D341Med (cell line): ENCODE measurements at regions not wholly inside any gene's neighbourhood (a gene's known extent, or its start where the extent isn't known, plus 50 kb on each side); places are given as distances from the start of the nearest gene placed in this dataset.
"Not testable (repeated sequence)": the region's sequence is repeated elsewhere in the genome, so short reads cannot be mapped to it uniquely, and the experiment has no call there.

Source experiments
- DNase-seq: peaks from one replicate; pipeline ENCODE4 v3.0.0; 2012; ENCODE audit warnings: low spot score

DNA sequence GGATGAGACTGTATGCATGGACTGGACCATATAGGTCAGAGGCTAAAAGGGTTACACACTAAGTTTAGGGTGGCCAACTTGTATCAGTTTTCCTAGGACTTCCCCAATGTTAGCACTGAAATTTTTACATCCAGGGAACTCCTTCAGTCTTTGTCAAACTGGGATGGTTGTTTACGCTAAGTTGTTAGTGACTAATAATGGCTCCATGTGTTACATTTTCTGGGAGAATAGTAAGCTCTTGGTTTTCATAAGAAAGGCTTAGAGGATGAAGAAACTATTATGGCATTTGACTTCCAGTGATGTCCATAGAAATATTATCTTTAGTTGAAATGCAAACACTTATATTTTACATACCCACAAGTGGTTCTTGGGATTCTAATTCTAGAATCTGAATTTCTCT, 57.9 kb upstream of the ST3GAL6 start:
- no peak for DNase-seq

DNA sequence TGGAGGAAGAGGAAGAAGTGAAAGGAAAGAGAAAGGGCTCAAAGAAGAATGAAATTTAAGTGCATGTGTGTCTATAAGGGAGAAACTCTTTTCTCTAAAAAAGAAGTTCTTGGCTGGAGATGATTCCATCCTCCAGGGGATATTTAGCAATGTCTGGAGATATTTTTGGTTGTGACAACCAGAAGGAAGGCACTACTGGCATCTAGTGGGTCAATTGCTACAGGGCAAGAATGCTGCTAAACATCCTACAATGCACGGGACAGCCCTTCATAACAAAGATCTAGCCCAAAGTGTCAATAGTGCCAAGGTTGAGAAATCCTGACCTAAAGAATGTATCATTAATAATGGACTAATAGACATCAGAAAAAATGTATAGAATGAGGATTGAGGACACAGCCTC, 57.4 kb upstream of the ST3GAL6 start:
- no peak for DNase-seq

- DNase-seq = not testable (repeated sequence)
Observed at GRCh38 chr3:98708681-98709080, 54.5 kb upstream of the ST3GAL6 start.

DNA sequence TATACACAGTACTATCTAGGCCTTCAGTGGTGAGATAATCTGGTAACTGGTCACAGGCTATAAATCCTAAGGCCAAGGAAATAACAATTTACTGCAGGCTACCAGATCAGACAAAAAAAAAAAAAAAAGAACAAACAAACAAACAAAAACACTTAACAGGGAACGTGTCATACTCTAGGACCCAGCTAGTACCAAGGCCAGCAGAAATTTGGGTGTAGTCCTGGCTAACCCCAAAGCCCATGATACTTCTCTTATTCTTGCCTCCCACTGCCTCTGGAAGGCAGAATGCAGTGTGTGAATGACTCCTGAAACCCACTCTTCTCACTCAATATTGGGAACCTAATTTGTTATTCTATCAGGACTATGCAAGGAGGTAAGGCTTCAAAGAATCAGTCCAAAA, 53.7 kb upstream of the ST3GAL6 start:
- DNase-seq = no peak

GRCh38 chr3:98710067-98710659, 53.0 kb upstream of the ST3GAL6 start:
- DNase-seq = no peak

GRCh38 chr3:98711426-98711825, 51.7 kb upstream of the ST3GAL6 start:
- DNase-seq = no peak

DNA sequence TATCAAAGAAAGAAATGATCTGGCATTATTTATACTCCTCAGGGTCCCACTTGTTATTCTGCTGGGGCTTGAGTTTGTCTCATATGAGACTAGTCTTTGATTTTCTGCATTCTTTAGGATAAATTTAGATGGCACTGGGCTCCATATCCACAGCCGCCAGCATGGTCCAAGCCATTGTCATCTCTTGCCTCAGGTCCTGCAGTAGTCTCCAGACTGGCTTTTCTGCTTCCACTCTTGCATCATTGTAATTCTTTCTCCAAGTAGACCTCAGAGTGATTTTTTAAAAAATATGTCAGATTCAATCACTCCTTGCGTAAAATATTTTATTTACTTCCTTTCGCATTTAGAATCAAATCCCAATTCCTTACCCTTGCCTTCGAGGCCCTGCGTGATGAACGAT, 50.4 kb upstream of the ST3GAL6 start:
- no peak for DNase-seq

GRCh38 chr3:98713332-98713731, 49.8 kb upstream of the ST3GAL6 start:
- not testable (repeated sequence) for DNase-seq
